WTC11 (cell line): ENCODE measurements at regions not wholly inside any gene's neighbourhood (a gene's known extent, or its start where the extent isn't known, plus 50 kb on each side); places are given as distances from the start of the nearest gene placed in this dataset.
"Not testable (repeated sequence)": the region's sequence is repeated elsewhere in the genome, so short reads cannot be mapped to it uniquely, and the experiment has no call there.

Source experiments
- CREB1 ChIP-seq: sonication (generic); formaldehyde crosslinking; IDR thresholded peaks from 2 replicates; pipeline ENCODE4 v1.8.0; 2023; ENCODE audit warnings: mild to moderate bottlenecking, missing genetic modification reagents
- CTCF ChIP-seq: fragments of 200-600 bp; IDR thresholded peaks from 2 replicates; pipeline ENCODE4 v1.8.0; 2022; ENCODE audit warnings: antibody characterized with exemption
- FOXJ3 ChIP-seq: sonication (generic); formaldehyde crosslinking; IDR thresholded peaks from 2 replicates; pipeline ENCODE4 v1.9.0; 2021; ENCODE audit warnings: missing genetic modification reagents, mild to moderate bottlenecking, borderline replicate concordance
- GRHL2 ChIP-seq: fragments of 250-450 bp; sonication (Bioruptor Pico); IDR thresholded peaks from 2 replicates; pipeline ENCODE4 v1.8.0; 2022; ENCODE audit warnings: mild to moderate bottlenecking, moderate library complexity; ENCODE audit not compliant: insufficient replicate concordance, severe bottlenecking
- JAZF1 ChIP-seq: fragments of 250-450 bp; sonication (Bioruptor Pico); IDR thresholded peaks from 2 replicates; pipeline ENCODE4 v1.9.0; 2021; ENCODE audit warnings: moderate library complexity, mild to moderate bottlenecking, inconsistent platforms
- JUN ChIP-seq: sonication (generic); formaldehyde crosslinking; IDR thresholded peaks from 2 replicates; pipeline ENCODE4 v1.8.0; 2023; ENCODE audit warnings: mild to moderate bottlenecking, missing genetic modification reagents
- KAT7 ChIP-seq: sonication (generic); formaldehyde crosslinking; IDR thresholded peaks from 2 replicates; pipeline ENCODE4 v1.8.1; 2023; ENCODE audit warnings: missing genetic modification reagents, mild to moderate bottlenecking, borderline replicate concordance
- MXD4 ChIP-seq: fragments of 250-450 bp; sonication (Bioruptor Pico); IDR thresholded peaks from 2 replicates; pipeline ENCODE4 v1.8.0; 2021; ENCODE audit warnings: mild to moderate bottlenecking, moderate library complexity, borderline replicate concordance
- SMAD3 ChIP-seq: sonication (generic); formaldehyde crosslinking; IDR thresholded peaks from 2 replicates; pipeline ENCODE4 v1.8.0; 2022; ENCODE audit warnings: missing genetic modification reagents, mild to moderate bottlenecking, borderline replicate concordance
- SP1 ChIP-seq: sonication (generic); formaldehyde crosslinking; conservative IDR thresholded peaks from 2 replicates; pipeline ENCODE4 v1.8.1; 2022; ENCODE audit warnings: missing genetic modification reagents
- ZNF263 ChIP-seq: sonication (generic); formaldehyde crosslinking; IDR thresholded peaks from 2 replicates; pipeline ENCODE4 v1.8.1; 2022; ENCODE audit warnings: low read depth, mild to moderate bottlenecking, moderate library complexity, missing genetic modification reagents
- ZNF416 ChIP-seq: fragments of 250-450 bp; sonication (Bioruptor Pico); IDR thresholded peaks from 2 replicates; pipeline ENCODE4 v1.9.0; 2021; ENCODE audit warnings: mild to moderate bottlenecking, inconsistent platforms
- TF ChIP-seq, protein P1 (sequence below): sonication (generic); formaldehyde crosslinking; IDR thresholded peaks from 2 replicates; pipeline ENCODE4 v1.8.0; 2023; ENCODE audit warnings: missing genetic modification reagents
- TF ChIP-seq, protein P2 (sequence below): sonication (generic); formaldehyde crosslinking; IDR thresholded peaks from 2 replicates; pipeline ENCODE4 v1.8.1; 2023; ENCODE audit warnings: mild to moderate bottlenecking, missing genetic modification reagents, moderate library complexity

DNA sequence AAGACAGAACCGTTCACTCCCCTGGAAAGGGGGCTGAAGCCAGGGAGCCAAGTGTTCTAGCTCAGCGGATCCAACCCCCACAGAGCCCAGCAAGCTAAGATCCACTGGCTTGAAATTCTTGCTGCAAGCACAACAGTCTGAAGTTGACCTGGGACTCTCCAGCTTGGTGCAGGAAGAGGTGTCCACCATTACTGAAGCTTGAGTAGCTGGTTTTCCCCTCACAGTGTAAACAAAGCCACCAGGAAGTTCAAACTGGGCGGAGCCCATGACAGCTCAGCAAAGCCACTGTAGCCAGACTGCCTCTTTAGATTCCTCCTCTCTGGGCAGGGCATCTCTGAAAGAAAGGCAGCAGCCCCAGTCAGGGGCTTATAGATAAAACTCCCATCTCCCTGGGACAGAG lies 132.8 kb upstream of the SPRED1 start:
- TF ChIP-seq JUN (CRISPR knock-in tag); CTCF; SP1; SMAD3 (CRISPR knock-in tag); MXD4 (CRISPR knock-in tag); CREB1 (CRISPR knock-in tag); ZNF263 (CRISPR knock-in tag); GRHL2 (CRISPR knock-in tag); JAZF1 (CRISPR knock-in tag); ZNF416; FOXJ3 (CRISPR knock-in tag); KAT7 (CRISPR knock-in tag): not testable (repeated sequence)
- TF ChIP-seq, protein P1, sequence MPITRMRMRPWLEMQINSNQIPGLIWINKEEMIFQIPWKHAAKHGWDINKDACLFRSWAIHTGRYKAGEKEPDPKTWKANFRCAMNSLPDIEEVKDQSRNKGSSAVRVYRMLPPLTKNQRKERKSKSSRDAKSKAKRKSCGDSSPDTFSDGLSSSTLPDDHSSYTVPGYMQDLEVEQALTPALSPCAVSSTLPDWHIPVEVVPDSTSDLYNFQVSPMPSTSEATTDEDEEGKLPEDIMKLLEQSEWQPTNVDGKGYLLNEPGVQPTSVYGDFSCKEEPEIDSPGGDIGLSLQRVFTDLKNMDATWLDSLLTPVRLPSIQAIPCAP (CRISPR knock-in tag): not testable (repeated sequence)
- TF ChIP-seq, protein P2, sequence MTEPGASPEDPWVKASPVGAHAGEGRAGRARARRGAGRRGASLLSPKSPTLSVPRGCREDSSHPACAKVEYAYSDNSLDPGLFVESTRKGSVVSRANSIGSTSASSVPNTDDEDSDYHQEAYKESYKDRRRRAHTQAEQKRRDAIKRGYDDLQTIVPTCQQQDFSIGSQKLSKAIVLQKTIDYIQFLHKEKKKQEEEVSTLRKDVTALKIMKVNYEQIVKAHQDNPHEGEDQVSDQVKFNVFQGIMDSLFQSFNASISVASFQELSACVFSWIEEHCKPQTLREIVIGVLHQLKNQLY (CRISPR knock-in tag): not testable (repeated sequence)
